HUDEP-2 (cell line): ENCODE measurements at regions not wholly inside any gene's neighbourhood (a gene's known extent, or its start where the extent isn't known, plus 50 kb on each side); places are given as distances from the start of the nearest gene placed in this dataset.

Experiments
- DNase-seq, 76 experiments: peaks; one replicate each; lab custom pipeline; 2025; ENCODE audit not compliant: unreplicated experiment in 76 of 76; lab: John Stamatoyannopoulos, UW

DNA sequence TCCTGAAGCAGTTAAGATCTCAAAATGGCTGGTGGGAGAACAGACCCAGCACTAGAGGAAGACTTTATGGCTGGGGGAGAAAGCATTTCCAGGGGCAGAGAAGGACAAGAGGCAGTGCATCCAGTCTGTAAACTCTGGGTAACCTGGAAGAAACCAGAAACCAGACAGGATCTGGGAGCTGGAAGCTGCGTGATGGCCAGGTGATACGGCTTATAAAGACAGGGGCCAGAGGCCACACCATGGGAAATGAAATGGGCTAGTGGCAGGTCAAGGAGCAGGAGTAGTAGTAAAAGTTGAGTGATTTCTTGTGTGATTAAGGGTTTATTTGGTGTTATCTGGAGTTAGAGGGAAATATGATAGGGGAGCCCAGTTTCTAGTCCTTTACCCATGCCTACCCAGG is 144.7 kb upstream of the ARRDC4 start:
- DNase-seq = no peak

DNA sequence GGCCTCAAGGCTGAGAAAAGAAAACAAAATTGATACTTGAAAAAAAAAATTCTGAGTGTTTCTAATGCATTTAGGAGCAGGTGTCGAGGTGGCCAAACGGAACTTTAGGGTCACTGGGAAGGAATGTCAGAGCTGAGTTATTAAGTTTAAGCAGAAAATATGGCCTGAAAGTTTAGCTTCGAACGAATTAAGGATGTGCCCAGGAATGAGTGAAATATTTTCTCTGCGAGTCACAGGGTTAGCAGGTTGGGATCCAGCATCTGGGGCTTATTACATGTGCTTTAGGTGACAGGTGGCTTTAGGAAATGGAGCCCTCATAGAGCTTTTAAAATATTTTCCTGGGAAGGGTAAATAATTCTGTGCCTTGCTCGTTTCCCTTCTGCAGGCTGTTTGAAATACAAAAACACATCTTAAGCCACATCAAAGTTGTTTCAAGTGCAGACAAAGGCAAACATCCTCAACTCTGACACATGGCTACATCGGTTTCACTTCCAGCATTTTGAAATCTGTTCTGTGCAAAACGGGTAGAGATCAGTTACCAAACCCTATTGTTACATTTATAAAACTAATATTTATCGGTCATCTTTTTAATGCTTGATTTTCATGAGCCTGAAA is 143.1 kb upstream of the ARRDC4 start:
- no peak for DNase-seq

DNA sequence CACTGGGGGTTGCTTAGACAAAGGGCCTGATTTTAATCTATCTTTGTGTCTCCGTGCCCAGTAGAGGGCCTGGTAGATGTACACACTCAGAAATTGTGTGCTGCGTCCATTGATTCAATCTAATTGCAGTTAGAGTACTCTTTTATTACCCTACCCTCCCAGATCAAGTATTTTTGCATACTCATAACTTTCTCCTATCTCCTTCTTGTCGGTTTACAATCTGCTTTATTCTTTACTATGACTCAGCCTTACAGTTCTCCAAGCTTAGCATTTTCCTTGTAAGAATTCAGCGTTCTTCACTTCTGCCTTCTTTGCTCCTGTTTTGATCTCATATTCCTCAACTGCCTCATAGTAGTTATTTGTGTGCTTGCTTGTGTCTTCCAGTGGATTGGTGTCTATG is 124.5 kb upstream of the ARRDC4 start:
- DNase-seq = no peak

DNA sequence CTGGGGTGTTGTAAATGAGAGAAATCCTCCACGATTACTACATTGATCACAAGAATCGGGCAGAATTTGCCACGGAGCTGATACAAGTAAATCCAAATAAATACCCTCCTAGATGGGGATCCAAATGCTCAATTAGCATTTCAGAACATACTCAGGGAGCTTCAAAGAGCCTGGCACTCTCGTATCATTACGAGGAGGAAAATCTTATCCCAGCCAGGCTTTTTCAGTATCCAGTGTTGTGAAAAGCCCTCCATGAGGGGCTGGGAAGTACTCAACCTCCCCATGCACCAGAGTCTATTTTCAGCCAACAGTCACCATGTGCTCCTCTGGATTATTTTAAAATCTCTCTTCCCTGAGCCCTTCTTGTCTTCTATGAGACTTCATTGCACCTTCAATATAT is 122.6 kb upstream of the ARRDC4 start:
- no peak for DNase-seq

DNA sequence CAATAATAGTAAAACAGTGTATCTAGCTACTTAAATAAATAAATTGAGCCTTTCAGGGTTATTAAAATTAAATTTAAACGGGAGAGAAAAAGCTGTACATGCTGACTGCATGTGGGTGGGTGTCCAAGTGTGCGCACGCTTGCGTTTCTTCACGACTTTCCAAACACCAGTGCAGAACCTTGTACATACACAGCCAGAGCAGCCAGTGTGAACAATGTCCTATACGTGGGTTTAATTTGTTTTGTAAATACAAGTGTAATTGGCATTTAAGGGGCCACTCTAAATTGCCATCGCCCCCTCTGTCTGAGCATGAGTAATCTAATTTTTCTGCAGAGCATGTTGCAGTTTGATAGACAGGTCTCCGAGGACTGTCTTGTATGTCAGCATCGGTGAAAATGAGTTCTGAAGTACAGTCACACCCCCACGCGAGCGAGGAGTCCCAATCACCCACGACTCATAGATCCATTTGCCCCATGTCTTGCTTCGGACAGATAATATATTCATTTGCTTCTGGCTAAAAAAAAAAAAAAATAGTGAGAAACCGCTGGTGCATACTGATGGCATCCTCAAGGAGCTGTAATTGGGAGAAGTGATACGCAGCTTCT is 121.8 kb upstream of the ARRDC4 start:
- DNase-seq = no peak

DNA sequence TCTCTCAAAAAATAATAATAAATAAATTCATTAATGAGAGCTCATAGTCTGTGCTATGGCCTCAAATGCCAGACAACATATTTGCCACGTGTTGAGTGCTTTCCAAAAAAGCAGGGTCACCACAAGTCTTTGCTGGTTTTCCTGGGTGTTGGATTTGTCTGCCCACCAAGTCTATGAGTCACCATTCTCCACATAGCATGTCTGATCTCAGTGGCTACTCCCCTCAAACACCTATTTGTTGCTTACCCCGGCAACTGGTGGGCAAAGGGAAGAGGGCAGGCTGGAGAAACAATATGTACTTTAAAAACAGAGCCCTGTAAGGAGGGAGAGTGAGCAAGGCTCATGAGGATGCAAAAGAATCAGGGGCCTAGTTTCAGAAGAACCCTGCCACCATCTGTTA is 120.0 kb upstream of the ARRDC4 start:
- no peak for DNase-seq

DNA sequence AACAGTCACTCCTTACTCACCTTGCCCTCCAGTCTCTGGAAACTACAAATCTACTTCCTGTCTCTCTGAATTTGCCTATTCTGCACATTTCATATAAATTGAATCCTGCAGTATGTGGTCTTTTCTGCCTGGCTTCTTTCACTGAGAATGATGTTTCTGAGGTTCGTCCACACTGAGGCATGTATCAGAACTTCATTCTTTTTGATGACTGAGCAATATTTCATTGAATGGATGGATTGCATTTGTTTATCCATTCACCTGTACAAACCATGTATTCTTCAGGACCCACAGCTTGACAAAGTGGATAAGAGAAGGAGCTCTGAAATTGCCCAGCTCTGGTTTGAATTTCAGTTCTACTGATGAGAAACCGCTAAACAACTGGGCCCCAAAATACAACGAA is 118.9 kb upstream of the ARRDC4 start:
- DNase-seq = no peak

DNA sequence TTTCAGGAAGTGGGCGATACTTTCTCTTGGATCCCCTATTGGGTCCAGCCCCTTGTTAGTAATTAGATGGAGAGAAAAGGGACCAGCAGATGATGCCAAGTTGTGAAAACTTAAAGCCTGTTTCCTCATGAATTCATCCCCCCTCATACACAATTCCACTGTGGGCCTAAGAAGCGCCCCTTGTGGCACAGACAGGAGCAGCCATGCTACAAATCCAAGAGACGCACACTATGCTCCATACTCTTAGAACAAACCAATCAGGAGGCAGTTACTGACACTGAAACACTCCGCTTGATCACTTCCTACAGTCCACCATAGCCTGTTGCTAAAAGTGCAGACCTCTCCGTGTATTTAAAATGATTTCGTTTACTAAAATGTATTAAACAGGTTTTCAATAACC is 111.3 kb upstream of the ARRDC4 start:
- DNase-seq = no peak

DNA sequence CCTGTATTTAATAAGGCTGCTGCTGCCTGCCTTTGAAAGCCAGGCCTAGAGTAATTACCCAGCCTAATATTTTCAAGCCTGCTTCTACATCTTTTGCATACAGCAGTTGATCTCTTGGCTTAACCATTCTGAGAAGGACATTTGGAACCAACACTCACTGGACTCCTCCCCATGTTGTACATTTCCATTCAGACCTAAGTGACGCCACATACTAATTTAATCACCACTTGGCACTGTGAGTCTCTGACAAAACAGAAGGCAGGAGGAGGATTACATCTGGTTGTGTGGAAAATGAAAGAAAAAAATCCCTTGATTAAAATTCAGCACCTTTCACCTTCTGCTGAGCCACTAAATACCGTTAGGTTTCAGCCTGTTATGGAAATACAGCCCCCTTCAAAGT is 102.2 kb upstream of the ARRDC4 start:
- DNase-seq = no peak

DNA sequence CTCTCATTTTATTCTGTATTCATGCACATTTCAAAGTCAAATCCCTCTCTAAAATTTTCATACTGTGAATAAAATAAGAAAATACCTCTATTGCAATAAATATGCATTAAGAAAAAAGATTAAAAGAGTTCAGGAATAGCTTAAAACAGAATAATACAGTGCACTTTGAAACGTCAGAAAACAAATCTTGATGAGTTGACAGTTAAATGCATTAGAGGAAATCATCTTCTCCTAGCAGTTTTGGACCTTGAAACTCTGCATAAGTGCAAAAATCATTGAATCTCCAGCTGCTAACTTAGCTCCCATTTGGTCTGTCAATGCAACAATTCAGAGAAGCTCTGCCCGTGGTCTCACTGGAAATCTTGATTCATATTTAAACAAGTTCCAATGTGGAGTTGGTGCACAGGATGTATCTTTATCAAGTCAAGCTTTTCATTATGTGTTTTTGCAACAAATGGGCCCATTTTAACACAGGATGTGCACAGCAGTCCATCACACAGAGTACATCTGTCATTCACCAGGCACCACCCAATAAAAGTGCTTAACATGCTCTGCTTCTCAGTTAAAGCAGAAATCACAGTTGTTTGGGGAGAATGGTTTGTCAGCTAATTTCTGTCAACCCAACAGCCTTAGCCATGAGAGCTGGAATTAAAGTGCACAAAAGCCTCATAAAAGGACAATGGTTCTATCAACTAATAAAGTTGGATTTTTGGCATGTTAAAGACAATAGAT is 98.8 kb upstream of the ARRDC4 start:
- no peak for DNase-seq

DNA sequence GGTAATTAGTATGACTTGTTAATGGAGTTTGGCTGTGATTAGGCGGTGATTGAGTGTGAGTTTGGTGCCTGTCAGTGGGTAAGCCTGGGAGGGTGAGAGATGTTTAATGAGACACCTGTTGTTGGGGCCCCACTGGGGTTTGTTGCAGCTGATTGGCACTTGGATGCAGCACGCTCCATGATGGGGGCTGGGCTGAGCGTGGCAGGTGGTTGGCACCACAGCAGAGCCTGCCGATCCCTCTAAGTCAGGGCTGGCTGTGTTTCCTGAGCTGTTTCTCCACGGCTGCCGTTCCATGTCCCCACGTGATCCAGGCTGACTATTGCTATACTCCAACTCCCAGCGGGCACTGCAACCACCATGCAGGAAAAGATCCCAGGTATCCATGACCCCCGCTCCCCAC is 93.5 kb upstream of the ARRDC4 start:
- DNase-seq = no peak

DNA sequence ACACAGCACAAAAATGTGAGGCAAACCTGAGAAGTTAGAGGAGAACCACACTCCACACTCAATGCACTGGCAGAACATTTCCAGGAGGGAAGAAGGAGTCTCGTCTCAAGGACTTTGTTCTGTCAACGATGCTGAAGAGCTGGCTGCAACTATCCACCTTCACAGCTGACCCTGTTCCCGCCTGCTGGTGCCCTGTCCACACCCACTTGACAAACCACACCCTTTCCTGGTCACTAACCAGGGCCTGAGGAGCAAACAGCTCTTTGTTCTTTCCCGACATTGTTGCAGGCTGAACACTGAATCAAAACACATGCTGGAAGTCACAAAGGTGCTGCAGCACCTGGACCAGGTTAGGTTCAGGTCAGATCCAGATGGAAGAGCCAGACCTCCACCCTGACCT is 92.6 kb upstream of the ARRDC4 start:
- DNase-seq = no peak

DNA sequence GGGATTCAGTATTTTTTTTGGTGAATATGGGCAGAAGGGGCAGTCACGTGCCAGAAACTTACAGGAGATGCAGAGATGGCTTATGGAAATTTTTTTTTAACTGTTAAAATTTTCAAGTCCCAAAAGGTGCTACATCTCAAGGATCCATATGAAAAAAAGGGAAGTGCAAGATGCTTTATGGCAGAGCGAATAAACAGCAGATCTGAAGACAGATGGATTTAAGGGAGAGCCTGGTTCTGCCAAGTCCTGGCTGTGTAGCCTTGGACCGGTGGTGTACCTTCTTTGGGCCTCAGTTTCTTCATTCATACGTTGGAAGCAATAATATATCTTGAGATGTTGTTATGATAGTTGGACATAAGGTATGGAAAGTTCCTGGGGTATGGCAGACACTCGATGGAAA is 91.5 kb upstream of the ARRDC4 start:
- no peak for DNase-seq

DNA sequence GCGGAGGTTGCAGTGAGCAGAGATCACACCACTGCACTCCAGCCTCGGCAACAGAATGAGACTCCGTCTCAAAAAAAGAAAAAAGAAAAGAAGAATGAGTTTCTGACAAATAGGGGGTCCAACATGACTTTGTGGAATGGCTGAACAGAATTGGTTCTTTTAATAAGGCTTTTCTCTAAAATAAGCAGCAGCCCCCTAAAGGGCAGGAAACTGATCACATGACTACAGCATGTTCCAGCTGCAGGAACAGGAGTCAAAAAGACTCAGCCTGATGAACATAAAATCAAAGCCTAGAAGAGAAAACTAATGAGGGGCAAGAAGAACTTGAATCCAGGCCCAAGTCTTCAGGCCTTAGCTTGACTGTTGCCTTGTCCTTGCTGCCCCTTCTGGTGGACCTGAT is 89.7 kb upstream of the ARRDC4 start:
- DNase-seq = no peak

DNA sequence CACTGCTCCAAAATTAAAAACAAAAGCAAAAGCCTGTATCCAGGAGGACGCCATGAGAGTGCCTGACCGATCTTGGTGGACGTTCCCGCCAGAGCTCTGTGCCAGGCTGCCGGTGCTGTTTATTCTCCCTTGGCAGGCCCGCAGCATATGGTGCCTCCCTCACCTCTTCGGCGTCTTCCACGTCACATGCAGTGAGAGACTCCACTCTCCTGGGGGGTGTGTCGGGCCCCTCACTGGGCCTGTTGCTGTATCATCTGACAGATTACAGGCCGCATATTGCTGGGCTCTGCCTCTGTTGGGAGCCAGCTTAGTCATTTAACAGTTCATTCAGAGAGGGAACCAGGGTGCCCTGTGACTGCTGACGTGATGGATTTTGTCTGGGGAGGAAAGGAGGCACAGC is 86.4 kb upstream of the ARRDC4 start:
- DNase-seq = no peak

DNA sequence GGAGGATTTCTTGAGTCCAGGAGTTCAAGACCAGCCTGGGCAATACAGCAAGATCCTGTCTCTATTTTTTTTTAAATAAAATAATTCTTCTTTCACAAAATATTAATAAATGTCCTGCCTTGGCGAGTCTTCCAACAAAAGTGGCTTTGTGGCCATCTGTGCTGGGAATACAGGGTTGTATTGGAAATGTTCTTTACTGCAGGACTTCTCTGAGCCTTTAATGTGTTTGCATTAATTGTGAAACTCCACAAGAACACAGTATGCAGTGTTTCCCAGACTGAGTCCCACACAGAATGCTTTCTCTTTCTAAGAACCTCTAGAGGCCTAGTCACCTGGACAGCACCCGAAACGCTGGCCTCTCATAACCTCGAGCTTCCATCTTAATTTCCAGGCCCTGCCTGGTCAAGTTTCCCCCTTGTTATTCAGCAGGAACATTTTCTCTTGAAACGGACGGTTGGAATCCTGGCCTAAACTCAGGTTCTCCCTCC is 85.4 kb upstream of the ARRDC4 start:
- DNase-seq = peak in 1 of 76 experiments; percentile 55

DNA sequence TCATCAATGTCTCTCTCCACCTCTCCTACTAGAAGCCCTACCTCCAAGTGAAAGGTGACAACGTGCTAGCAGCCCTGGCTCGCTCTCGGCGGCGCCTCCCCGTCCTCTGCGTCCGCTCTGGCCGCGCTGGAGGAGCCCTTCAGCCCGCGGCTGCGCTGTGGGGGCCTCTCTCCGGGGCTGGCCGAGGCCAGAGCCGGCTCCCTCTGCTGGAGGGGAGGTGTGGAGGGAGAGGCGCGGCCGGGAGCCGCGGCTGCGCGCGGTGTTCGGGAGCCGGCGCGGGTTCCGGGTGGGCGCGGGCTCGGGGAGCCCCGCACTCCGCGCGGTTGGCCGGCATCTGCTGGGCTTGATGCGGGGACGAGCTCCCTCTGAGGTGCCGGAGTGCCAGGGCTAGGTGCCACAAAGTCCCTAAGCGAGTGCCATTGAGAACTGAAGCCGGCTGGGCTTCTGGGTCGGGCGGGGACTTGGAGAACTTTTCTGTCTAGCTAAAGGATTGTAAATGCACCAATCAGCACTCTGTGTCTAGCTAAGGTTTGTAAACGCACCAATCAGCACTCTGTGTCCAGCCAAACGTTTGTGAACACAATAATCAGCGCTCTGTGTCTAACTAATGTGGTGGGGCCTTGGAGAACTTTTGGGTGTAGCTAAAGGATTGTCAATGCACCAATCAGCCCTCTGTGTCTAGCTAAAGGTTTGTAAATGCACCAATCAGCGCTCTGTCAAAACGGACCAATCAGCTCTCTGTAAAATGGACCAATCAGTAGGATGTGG is 84.8 kb upstream of the ARRDC4 start:
- DNase-seq = peak in 63 of 76 experiments; percentile 13 to 81 (median 43)

DNA sequence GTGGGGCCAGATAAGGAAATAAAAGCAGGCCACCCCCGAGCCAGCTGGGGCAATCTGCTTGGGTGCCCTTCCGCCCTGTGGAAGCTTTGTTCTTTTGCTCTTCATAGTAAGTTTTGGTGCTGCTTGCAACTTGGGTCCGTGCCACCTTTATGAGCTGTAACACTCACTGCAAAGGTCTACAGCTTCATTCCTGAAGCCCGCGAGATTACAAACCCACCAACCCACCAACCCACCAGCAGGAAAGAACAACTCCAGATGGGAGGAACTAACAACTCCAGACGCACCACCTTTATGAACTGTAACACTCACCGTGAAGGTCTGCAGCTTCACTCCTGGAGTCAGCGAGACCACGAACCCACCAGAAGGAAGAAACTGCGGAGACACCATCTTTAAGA is 84.2 kb upstream of the ARRDC4 start:
- DNase-seq = no peak

DNA sequence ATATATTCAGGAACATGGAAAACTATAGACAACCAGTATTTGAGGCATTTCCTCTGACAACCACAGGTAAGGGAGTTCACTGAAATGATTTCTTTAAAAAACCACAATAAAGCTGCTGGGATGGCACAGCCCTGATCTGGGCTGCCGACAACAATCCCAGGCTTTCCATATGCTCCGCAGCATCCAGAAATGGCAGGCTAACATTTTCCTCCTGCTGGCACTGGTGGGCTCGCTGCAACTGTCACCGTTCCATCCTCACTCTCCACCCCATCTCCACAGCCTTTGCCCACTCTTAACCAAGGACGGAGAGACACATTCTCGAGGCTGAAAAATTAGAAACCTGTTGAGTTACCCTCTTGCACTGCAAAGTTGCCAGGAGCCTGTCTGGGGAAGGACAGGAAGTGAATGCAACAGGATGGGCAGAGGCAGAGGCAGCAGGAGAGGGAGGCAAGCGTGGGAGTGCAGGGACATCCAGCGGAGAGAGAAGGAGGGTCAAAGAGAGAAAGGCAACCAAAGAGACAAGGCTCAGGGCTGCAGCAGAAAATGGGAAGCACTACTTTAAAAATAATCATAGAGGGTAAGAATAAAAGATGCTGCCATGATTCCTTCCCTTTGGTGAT is 79.0 kb upstream of the ARRDC4 start:
- DNase-seq = no peak

DNA sequence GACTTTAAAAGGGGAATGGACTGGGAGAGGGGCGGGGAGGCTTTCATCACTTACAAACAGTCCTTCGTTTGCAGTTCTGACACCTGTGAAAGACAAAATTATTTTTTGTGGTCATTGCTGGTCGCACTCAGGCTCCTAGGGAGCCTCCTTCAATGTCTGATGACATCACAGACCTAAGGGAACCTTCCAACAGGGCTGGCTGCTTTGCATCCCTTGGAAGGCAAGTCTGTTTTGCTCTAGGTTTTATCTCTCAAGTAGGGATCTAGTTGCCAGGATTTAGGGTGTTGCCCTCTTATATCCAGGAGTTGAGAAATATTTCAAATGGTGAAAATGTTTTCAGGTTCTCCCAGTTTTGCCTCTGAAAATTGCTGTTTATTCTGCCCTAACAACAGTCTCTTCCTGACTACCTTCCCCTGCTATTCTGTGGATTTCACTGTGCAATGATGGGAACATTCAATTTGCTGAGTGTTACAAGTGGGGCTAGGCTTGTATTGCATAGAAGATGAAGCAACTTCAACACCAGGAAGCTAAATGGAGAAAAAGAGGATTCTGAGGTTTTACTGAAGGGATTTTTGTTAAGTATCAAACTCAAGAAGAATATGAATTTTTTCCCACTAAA is 75.9 kb upstream of the ARRDC4 start:
- no peak for DNase-seq

DNA sequence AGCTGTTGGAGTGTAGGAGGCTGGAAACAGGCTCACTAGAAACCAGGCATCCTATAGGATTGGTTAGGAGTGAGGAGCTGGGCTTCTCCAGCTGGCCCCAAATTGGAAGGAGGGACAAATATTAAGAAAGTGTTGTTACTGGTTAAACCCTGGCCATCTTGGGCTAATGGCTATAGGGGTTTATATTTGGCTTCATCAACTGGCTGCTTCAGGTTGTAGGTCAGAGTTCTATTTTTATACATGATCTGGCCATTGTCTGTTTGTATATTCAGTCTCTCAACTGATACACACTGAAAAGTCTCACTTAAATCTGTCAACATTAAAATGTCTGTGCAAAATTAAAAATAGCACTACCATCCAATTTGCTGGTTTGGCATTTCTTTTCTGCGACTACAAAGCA is 70.2 kb upstream of the ARRDC4 start:
- DNase-seq = no peak
